ENCODE measurements at regions not wholly inside any gene's neighbourhood (a gene's known extent, or its start where the extent isn't known, plus 50 kb on each side); places are given as distances from the start of the nearest gene placed in this dataset.
A peak's percentile ranks its signal among the peaks of the same experiment; 100 is the strongest.

DNA sequence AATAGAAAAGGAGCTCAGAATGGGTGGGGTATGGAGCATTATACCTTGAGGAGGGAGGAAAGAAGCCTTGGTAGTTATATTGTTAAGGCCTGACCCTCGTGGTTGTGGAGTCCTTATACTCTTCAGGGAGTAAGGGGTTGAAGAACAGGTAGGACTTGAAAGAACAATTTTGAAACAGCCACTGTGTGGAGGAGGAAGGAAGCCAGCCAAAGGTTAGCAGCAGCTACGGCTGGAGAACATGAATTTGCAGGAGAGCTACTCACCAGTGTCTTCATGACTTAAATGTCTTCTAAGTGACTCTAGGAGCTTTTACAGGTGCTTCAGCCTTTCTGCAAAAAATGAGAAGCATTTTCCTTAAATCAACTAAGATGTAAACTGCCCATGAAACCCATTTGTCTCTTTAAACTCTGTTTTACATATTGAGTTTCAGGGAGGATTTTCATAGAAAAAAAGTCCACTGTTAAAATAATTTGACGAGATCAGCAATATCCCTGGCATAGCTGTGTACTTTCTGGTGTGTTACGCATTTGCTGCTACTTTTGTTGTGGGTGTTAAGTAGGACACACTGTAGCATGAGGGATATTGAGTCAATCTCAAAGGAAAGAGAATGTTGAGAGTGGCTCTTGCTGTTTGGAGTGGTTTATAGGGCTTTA lies 110.6 kb upstream of the ELL2 start:
- no peak for DNase-seq (ENCODE audit: low read depth)

DNA sequence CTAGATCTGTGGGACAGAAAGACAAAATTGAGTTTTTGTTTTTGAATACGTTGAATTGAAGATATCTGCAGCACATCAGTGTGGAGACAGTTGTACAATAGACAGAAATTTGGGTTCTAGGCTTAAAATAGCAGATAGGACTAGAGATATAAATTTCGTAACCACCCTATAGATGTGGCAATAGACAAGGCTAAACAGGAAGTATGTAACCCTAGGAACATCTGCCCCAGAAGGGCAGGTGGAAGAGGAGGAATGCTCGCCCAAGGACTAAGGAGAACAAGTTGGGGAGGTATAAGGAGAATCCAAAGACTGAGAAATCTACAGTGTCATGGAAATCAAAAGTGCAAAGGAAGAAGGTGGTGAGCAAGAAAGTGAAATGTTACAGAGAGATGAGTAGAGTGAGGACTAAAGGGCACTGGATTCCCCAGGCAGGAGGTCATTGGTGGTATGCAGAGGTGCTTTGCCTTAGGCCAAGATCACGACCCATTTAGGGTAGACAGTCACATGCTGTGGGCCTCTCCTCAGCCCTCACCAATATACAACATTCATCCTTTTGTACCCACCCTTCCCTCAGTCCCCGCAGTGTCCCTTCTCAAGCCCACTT lies 109.1 kb upstream of the ELL2 start:
- DNase-seq (ENCODE audit: low read depth): no peak

DNA sequence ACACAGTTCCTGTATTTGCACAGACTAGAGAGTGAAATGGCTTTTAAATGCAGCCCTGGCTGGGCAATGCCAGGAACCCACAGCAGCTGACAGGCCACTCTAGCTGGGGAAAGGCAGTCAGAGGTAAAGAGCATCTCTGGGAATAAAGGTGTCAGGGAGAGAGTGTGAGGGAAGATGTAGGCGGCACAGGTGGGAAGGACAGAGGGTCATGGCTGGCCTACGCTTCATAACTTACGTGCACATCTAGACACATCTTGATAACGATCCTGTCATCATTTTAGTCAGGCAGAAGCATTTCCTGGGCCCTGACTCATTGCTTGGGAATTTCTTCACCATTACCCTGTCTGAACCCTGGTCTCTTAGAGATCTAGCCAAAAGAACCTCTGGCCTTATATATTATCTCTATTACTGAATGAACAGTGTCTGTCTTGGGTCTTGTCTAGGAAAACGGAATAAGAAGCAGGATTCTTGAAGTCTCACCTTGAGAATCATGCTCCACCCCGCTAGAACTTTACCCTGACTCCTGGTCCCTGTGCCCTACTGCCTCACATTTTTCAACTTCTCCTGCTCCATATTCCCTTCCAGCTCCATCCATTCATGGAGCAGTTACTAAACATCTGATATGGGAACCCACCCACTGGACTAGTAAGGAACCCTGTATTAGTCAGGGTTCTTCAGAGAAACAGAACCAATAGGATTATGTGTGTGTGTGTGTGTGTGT lies 106.4 kb upstream of the ELL2 start:
- DNase-seq (ENCODE audit: low read depth): peak; percentile 84

DNA sequence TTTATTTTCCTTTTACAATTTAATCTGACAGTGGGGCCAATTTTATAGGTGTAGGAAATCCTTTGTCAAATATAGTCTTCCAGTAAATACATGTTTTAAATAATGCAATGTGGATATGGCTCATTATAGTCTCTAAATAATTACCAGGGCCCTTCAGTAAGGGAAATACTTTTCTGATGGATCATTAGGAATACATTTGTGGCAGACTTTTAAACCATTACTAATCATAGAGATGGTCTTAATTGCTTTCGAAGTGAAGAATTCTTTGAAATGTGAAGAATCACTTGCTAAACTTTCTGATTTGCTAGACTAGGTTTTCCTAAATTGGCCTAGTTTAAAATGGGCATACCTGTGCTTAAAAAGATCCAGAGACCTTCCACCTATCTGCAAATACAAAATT lies 105.6 kb upstream of the ELL2 start:
- DNase-seq (ENCODE audit: low read depth): no peak

DNA sequence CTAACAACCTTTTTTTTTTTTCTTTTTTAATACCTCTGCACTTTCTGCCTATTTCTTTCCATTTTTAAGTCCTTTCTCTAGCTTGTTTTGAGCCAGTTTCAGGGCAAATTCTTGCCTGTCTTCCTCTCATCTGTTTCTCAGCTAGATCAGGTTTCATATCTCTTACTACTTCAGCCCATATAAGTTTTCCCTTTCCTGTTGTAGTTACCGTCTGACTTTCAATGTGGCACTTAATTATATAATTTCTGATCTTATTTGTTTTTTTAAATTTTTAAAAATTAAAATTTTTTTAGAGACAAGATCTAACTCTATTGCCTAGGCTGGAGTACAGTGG lies 104.7 kb upstream of the ELL2 start:
- no peak for DNase-seq (ENCODE audit: low read depth)

DNA sequence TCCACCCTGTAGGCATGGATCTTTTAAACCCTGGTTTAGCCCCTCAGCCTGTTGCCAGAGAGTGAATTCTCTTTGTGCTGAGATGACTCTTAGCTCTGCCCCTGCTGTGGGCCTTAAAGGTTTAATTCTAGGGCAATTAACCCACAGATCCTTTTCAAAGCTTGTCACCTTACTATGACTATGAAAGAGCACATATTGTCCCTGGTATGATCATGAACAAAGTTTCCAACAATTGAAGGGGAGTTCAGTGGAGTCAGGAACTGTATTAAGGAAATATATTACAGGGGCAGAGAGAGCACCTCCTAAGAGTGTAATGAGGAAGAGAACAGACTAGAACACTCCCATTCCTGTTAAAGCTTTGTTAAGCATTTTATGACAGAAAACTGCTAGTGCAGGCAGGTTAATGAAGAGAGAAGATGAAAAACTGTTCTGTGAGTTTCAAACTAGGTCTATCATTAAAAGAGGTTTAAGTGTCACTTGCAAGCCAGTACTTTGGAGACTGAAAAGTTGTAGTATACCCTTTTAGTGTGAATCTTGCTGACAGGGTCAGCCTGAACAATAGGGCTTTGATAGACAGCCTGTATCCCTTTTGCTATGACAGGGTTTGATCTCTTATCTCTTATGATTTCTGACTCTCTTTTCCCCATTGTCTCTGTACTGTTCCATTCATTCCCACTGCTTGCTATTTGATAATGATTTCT lies 104.2 kb upstream of the ELL2 start:
- DNase-seq (ENCODE audit: low read depth): no peak

DNA sequence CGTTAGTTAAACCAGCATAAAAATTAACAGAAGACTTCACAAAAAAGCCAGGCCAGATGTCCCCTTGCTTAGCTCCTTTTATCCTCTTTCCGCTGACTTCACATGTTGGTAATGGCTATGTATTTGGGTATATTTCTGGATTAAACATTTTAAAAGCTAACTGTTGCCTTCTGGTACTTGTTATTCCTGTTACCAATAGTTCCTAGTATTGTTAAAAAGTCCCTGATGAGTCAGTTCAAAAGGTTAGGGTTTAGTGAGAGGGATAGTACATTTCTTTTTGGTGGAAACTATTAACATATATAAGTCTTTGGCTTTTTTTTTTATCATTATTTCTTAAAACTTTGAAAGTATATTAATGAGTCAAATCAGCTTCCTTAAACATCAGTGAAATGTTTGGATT lies 103.2 kb upstream of the ELL2 start:
- no peak for DNase-seq (ENCODE audit: low read depth)

DNA sequence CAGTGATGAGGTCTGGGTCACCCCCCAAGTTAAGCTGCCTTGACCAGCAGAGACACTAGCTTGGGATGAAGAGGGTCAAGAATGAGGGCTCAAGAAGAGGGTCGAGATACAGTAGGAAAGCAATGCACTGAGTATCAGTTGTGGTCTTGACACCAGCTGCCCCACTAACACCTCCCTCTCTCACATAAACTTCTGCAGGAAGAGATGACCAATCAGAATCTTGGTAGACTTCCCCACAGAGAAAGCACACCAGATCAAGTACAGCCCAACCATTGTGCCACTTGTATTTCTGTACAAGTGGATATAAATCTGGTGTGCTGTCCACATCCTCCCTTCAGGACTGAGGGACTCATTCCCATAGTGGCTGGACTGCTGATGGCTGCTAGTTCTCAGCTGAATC lies 101.2 kb upstream of the ELL2 start:
- no peak for DNase-seq (ENCODE audit: low read depth)

DNA sequence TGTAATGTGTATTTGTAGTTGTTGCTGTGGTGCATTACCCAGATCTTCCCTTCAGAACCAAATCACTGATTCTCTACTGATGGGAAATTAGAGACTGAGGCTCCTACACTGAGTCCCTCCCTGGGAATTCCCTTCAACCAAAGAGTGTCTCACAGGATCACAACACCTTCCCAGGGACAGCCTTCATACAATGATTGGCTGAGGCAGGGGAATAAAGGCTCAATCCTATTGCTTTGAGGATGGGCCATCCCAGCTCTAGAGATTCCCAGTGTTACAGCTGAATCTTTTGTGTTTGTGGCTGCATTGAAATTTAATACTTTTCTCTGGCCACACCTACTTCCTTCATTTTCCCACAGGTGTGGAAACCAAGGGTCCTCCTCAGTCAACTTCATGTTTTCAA lies 96.4 kb upstream of the ELL2 start:
- no peak for DNase-seq (ENCODE audit: low read depth)

DNA sequence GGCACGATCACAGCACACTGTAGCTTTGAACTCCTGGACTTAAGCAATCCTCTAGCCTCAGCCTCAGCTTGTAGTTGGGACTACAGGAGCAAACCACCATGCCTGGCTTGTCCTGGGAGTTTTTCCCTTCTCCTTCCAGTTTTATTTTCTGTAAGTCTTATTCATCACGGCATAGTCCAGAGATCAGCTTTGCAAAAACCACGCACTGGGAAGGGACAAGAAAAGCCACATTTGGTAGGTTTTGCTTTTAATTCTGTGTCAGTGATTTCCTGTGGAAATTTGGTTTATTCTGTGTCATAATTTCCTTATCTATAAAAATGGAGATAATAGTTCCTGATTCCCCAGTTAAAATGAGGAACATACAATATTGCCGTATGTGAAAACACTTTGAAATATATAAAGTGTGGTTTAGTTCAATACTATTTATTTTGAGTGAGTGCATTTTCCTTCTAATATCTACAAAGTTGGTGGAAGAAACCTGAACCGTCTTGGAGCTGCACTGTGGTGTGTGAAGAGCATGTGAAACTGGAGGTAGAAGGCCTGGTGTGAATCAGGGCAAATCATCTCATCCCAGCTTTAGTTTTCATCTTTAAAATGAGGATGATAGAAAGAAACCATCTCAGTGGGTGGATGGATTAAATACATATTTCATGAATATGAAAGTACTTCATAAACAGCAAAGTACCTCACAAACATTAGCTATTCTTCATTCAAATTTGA lies 92.8 kb upstream of the ELL2 start:
- no peak for DNase-seq (ENCODE audit: low read depth)

DNA sequence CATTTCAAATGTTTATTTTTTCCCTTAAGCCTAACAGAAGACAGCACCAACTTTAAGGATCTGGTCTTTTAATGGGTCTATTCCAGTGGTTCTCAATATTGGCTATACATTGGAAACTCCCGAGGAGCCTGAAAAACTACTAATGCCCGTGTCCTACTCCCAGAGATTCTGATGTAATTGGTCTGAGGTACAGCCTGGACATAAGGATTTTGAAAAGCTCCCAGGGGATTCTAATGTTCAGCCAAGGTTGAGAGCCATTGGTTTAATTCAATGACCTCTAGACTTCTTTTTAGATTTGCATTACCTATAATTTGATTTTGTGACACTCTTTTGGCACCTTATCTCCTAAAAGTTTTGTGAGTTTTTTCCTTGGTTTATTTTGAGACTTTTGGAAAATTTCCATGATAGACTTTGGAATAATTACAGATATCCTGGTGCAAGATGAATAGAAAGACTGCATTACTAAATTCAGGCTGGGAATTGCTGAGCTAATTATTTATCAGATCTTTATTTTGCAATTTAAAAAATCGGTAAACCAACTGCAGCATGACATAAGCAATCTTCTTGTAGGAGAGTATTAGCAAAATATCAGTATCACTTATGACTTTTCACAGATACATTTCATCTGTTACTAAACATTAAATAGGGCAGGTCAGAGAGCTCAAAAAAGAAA lies 91.5 kb upstream of the ELL2 start:
- DNase-seq (ENCODE audit: low read depth): no peak

DNA sequence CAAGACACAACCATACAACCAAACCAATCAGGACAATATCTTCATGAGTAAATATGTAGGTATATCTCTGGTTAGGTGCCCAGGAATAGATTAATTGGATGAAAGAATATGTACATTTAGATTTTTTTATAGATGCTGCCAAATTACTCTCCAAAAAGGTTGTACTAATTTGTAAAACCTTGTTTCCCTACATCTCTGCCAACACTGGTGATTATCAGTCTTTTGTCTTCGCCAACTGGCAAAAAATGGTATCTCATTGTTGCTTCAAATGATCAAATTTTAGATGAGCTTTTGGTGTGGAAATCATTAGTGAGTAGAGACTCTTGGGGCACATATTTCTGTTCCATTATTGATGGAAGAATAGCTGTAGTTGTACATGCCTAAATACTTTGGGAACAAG lies 90.7 kb upstream of the ELL2 start:
- no peak for DNase-seq (ENCODE audit: low read depth)

DNA sequence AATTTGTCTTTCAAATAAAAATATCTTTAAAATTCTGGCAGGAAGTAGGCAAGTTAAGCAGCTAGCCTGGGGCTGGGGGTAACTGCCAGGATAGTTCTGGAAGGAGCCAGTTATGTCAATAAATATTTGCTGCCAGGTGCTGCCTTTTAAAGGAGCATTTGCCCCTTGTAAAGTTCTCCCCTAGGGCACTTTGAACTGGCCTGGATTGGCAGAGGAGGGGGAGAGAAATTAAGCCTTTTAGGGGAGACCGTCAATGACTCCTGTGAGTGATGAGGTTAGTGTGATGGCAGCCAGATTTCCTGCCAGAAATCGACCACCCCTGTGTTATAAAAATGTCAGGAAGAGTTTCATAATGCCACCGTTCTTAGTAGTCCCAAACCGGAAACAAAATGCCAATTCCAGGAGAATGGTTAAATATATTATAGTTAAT lies 89.8 kb upstream of the ELL2 start:
- DNase-seq (ENCODE audit: low read depth): no peak

DNA sequence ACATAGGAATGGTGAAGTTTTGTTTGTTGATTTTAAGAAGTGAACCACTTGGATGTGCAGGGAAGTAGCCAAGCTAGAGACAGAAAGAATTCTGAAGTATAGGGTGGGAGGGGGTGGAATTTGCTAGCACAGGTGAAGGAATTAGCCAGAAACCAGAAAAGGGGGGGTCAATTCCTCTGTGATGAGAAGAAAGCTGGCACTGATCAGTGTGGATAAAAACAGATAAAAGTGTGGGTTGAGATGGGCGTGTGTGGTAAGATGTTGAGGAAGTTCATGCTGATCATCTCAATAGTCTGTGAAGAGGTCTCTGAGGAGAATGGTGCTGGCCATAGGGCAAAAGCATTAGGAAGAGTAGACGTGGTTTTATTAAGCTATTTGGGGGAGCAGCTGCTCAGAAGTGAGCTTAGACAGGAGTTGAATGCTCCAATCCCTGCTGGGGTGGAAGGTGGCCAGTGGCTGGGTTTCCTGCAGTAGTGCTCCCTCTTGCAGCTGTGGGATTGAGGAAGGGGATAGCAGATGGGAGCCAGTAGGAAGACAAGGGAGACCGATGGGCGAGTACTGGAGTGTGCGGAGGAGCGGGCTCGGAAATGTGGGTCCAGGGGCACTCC lies 88.7 kb upstream of the ELL2 start:
- no peak for DNase-seq (ENCODE audit: low read depth)

DNA sequence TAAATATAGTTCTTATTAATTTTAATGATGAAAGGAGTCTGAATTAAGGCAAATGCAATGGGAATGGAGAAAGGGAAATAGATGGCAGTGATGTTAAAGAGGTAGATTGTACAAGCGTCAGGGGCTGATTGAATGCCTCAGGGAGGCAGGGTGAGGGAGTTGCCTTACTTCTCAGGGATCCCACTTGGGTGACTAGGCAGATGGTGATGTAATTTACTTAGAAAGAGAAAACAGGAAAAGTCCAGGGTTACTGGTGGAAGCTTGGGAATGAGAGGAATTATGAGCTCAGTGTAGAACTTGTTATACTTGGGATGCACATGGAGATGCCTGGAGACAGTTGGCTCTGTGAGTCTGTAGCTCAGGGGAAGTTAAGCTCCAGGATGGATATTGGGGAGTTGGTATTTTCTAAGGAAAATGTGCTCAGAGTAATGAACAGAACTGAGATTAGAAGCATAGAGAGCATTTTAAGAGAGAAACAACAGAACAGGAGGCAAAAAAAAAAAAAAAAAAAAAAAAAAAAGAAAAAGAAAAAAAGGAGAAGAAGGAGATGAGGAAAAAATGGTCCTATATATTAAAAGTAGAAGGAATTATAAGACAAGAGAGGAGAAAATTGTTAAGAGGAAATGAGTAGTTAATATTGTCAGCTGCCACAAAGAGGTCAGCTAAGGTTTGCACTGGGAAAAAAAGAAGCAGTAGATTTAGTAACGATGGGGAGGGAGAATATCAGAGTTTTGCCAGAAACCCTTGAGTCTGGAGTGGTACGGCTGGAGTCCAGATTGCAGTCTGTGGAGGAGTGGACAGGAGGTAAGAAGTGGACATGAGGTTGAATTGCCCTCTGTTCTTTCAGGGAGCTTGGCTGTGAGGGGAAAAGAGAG lies 88.0 kb upstream of the ELL2 start:
- DNase-seq (ENCODE audit: low read depth): no peak

DNA sequence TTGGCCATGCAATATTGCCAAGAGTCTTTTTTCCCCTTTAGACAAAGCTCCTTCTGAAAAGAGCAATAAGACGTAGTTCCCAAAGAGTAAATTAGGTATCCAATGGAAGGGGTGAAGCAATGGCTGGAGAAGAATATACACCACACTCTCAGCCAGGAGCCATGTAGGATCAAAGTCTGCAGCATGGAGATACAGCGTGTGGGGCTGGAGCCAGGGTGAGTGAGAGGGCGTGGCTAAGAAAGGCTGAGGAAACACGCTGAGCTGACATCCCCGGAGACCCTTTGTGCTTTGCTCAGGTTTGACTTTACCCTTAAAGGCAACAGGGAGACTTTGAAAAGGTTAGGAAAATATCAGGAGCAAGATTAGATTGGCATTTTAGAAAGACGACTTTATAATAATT lies 87.1 kb upstream of the ELL2 start:
- DNase-seq (ENCODE audit: low read depth): no peak

DNA sequence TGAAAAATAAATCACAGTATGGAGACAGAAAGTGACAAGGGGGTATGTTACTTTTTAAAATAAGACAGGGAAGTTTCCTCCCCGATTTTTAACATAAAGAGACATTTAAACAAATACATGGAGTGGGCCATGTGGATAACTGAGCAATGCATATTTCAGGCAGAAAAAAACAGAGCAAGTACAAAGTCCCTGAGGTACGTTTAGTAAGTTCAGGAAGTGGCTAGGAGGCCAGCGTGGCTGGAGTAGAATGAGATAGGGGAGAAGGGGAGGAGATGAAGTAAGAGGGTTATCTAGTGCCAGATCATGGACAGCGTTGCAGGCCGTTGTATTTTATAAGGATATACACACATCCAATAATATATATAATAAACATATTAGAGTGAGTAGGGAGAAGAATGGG lies 84.2 kb upstream of the ELL2 start:
- DNase-seq (ENCODE audit: low read depth): no peak

DNA sequence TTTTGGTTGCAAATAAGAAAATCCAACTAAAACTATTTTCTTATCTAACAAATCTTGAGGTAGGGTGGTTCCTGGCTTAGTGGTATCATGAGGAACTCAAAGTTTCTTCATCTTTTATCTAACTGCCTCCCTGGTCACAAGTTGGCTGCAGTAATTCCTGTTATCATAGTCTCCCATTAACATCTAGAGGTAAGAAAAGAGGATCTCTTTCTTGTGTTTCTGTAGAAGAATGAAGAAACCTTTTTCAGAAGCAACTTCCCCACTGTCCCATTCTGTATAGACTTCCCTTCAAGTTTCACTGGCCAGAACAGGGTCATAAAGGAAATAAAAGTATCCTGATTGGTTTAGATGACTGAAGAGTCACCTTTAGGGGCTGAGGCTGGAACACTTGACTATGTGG lies 81.8 kb upstream of the ELL2 start:
- no peak for DNase-seq (ENCODE audit: low read depth)

DNA sequence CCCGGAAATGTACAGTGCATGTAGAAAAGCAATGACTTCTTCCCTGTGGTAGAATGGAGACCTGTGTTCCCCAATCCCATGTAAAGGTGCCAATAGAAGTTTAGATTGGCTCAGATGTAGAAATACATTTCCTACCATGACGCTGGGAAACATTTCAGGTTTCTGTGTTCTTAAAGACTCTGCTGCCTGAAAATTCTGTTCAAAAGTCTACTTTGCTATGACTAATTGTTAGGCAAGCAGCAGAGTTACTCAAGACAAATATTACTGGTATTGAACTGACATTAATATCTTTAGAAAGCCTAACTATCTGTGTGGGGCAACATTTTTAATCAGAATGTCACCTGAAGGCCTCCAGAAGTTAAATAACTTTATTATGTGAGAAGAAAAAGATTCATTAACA lies 75.5 kb upstream of the ELL2 start:
- no peak for DNase-seq (ENCODE audit: low read depth)

DNA sequence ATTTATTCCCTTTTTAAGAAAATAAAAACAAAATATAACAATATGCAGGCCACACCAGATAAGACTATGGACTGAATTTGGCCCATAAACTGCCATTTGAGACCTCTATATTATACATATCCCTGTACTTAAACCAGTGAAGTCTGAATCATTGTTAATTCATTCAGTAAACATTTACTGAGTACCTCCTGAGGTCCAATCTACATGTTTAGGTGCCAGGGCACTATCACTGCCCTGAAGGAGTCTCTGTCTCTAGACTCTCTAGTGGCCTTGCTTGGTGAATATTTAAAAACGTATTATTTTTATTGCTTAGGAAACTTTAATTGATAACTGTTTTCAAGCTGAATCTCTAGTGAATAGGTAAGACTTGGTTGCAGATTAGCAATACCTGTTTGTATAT lies 74.7 kb upstream of the ELL2 start:
- DNase-seq (ENCODE audit: low read depth): no peak

DNA sequence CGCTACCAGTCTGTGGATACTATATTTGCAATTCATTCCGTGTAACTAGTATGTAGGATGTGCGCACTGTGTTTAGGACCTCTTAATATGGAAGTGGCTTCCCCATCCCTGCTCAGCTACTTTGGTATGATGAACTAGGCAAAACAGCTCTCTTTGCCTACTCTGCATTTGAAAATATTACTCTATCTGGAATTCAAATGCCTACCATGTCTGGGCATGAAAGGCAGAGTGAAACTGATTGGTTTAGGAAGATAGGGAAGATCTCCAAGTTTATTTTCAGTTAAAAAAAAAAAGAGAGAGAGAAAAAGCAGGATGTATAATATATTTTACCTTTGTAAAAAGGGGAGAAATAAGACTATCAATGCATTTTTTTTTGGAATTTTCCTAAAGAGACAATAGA lies 74.1 kb upstream of the ELL2 start:
- DNase-seq (ENCODE audit: low read depth): no peak

All from HS-27A (cell line).